Endothelial cell of umbilical vein (primary cell): ENCODE measurements at regions not wholly inside any gene's neighbourhood (a gene's known extent, or its start where the extent isn't known, plus 50 kb on each side); places are given as distances from the start of the nearest gene placed in this dataset.

Experiments used
- BruUV-seq: library from RNA; stranded (reverse); fragments of 400-500 nt; replicated peaks from 2 replicates; lab custom pipeline; 2021; lab: Mats Ljungman, UMichigan
- CTCF ChIA-PET: fragments of 300-600, 350-600 bp; sonication (Branson Sonifier 250); formaldehyde crosslinking; loops from one replicate; lab custom pipeline; 2021; ENCODE audit warnings: antibody characterized with exemption, inconsistent platforms; lab: Charles Lee
- POLR2A ChIA-PET: fragments of 300-600, 350-600 bp; sonication (Branson Sonifier 250); formaldehyde crosslinking; loops from one replicate; lab custom pipeline; 2021; ENCODE audit warnings: antibody characterized with exemption, inconsistent platforms; lab: Charles Lee
- DNase-seq: peaks from one replicate; pipeline ENCODE4 v3.0.0-alpha.2; 2011; ENCODE audit warnings: low read depth, low spot score
- FAIRE-seq: peaks from 2 replicates; lab custom pipeline; 2011; peaks lifted over from hg19 to GRCh38; lab: Jason Lieb, UNC
- H2AFZ ChIP-seq: 2 replicates; pipeline ENCODE4 v1.6.0; 2012; ENCODE audit warnings: low read depth, low read length, control low read depth, inconsistent platforms
- H3K27ac ChIP-seq: 2 replicates; pipeline ENCODE4 v1.5.1; 2011; ENCODE audit warnings: low read depth, mild to moderate bottlenecking, control low read depth, low read length, moderate library complexity; ENCODE audit not compliant: insufficient read depth
- H3K27me3 ChIP-seq, 2 experiments: 2 replicates each; pipeline versions ENCODE4 v1.6.0 to v1.6.1; 2011; ENCODE audit warnings: low read length in 2 of 2, mixed read lengths in 1 of 2; ENCODE audit not compliant: control insufficient read depth in 2 of 2, insufficient read depth in 2 of 2
- H3K36me3 ChIP-seq, 2 experiments: 2 replicates in 1 of 2; 3 replicates in 1 of 2; pipeline ENCODE4 v1.5.1; 2011; ENCODE audit warnings: low read length in 2 of 2, mild to moderate bottlenecking in 1 of 2, moderate library complexity in 1 of 2; ENCODE audit not compliant: control insufficient read depth in 2 of 2, insufficient read depth in 2 of 2; ENCODE audit errors: extremely low read depth in 1 of 2
- H3K4me1 ChIP-seq: 3 replicates; pipeline ENCODE4 v1.5.1; 2011; ENCODE audit warnings: mild to moderate bottlenecking, low read length; ENCODE audit not compliant: control insufficient read depth, insufficient read depth; ENCODE audit errors: extremely low read depth
- H3K4me2 ChIP-seq: 2 replicates; pipeline ENCODE4 v1.6.1; 2011; ENCODE audit warnings: low read length, control low read depth, mixed read lengths; ENCODE audit not compliant: insufficient read depth
- H3K4me3 ChIP-seq, 3 experiments: fragments of 200-600 bp in 1 of 3; sonication (generic), shearing (Covaris generic) in 1 of 3; replicated peaks in 1 of 3; 2 replicates each; pipeline ENCODE4 v1.5.1; 2011 to 2016; ENCODE audit warnings: control low read depth in 3 of 3, low read length in 3 of 3, mild to moderate bottlenecking in 2 of 3, inconsistent platforms in 1 of 3, low read depth in 1 of 3, moderate library complexity in 1 of 3; ENCODE audit not compliant: insufficient read depth in 1 of 3
- H3K79me2 ChIP-seq: 2 replicates; pipeline ENCODE4 v1.6.0; 2012; ENCODE audit warnings: low read length, inconsistent platforms; ENCODE audit not compliant: control insufficient read depth, insufficient read depth
- H3K9ac ChIP-seq: replicated peaks from 2 replicates; pipeline ENCODE3; 2011; ENCODE audit warnings: low read length, control low read depth; ENCODE audit not compliant: insufficient read depth; ENCODE audit errors: extremely low read depth
- H3K9me1 ChIP-seq: replicated peaks from 3 replicates; pipeline ENCODE4 v1.6.0; 2011; ENCODE audit warnings: mild to moderate bottlenecking, low read length; ENCODE audit not compliant: control insufficient read depth, insufficient read depth; ENCODE audit errors: extremely low read depth
- H3K9me3 ChIP-seq: replicated peaks from 2 replicates; pipeline ENCODE4 v1.5.1; 2012; ENCODE audit warnings: low read length, inconsistent platforms; ENCODE audit not compliant: control insufficient read depth, insufficient read depth
- H4K20me1 ChIP-seq: replicated peaks from 2 replicates; pipeline ENCODE3; 2011; ENCODE audit warnings: mild to moderate bottlenecking, low read length; ENCODE audit not compliant: control insufficient read depth, insufficient read depth; ENCODE audit errors: extremely low read depth
- FOS ChIP-seq: IDR thresholded peaks from 2 replicates; pipeline ENCODE4 v1.6.1; 2011; ENCODE audit warnings: mild to moderate bottlenecking, low read length, moderate library complexity, borderline replicate concordance; ENCODE audit not compliant: insufficient read depth
- GATA2 ChIP-seq: IDR thresholded peaks from 2 replicates; pipeline ENCODE4 v1.7.0; 2011; ENCODE audit warnings: low read depth, mild to moderate bottlenecking, moderate library complexity, mixed read lengths, low read length; ENCODE audit not compliant: insufficient read length, insufficient read depth
- JUN ChIP-seq: IDR thresholded peaks from 2 replicates; pipeline ENCODE4 v1.6.1; 2011; ENCODE audit warnings: borderline replicate concordance, low read depth; ENCODE audit not compliant: insufficient read length, insufficient read depth
- MAX ChIP-seq: IDR thresholded peaks from 2 replicates; pipeline ENCODE4 v1.6.1; 2011; ENCODE audit not compliant: insufficient read depth, insufficient read length
- MYC ChIP-seq: IDR thresholded peaks from one replicate; pipeline ENCODE4 v1.6.1; 2011; ENCODE audit warnings: mild to moderate bottlenecking, low read depth, low read length
- POLR2A ChIP-seq: IDR thresholded peaks from 2 replicates; pipeline ENCODE4 v1.6.1; 2012; ENCODE audit warnings: low read depth, mild to moderate bottlenecking, control low read depth, low read length
- POLR2AphosphoS5 ChIP-seq: IDR thresholded peaks from 2 replicates; pipeline ENCODE4 v1.6.1; 2012; ENCODE audit warnings: low read depth, mild to moderate bottlenecking, control low read depth, low read length, moderate library complexity; ENCODE audit not compliant: insufficient read depth
- dilution Hi-C: fragments of 300-500 bp; cut with MboI; formaldehyde crosslinking; loops from one replicate; pipeline ENCODE4 v1.15.0; 2019; ENCODE audit warnings: low sequenced_read_pairs; ENCODE audit not compliant: extremely low pct_ligation_motif_present
- intact Hi-C: fragments of 100-400 bp; cut with micrococcal nuclease; formaldehyde crosslinking; loops from one replicate; pipeline ENCODE4 v1.10.0; 2022

GRCh38 chr10:44326474-44327030 is 58.3 kb downstream of the CXCL12 start:
- no peaks in the 10 kb centered on the region for H3K79me2 ChIP-seq
- no peaks in the 10 kb centered on the region for H3K36me3 ChIP-seq
- H4K20me1 ChIP-seq, result no peaks in the 10 kb centered on the region
- no peak overlapping the region for H3K27ac ChIP-seq
- DNase-seq, result no peak
- dilution Hi-C loops (no loop called here), intact Hi-C loops (no loop called here)
- no peaks in the 10 kb centered on the region for H3K27me3 ChIP-seq
- no peak overlapping the region for H3K4me3 ChIP-seq
- CTCF ChIA-PET, result no interaction called here
- H3K9me3 ChIP-seq, result no peaks in the 10 kb centered on the region
- FAIRE-seq, result no peak
- H3K9me1 ChIP-seq, result no peaks in the 10 kb centered on the region
- H2AFZ ChIP-seq, result no peak overlapping the region
- POLR2A ChIA-PET, result no interaction called here
- H3K9ac ChIP-seq, result no peak overlapping the region
- no peak for TF ChIP-seq MAX
- TF ChIP-seq JUN, result no peak
- no peak for TF ChIP-seq MYC
- no peak for TF ChIP-seq POLR2AphosphoS5
- no peak for TF ChIP-seq FOS
- TF ChIP-seq GATA2, result no peak
- no peak for TF ChIP-seq POLR2A
- no TSS peak for BruUV-seq
- H3K4me2 ChIP-seq, result no peak overlapping the region
- no peaks in the 10 kb centered on the region for H3K4me1 ChIP-seq

GRCh38 chr10:44325596-44326307 is 59.1 kb downstream of the CXCL12 start:
- Histone ChIP-seq H3K27me3 (no peaks in the 10 kb centered on the region), H3K4me2 (no peak overlapping the region), H3K9ac (no peak overlapping the region), H2AFZ (no peak overlapping the region), H3K4me3 (no peak overlapping the region), H3K36me3 (no peaks in the 10 kb centered on the region), H3K27ac (no peak overlapping the region), H3K9me1 (no peaks in the 10 kb centered on the region), H3K9me3 (no peaks in the 10 kb centered on the region), H3K79me2 (no peaks in the 10 kb centered on the region), H3K4me1 (no peaks in the 10 kb centered on the region), H4K20me1 (no peaks in the 10 kb centered on the region)
- TF ChIP-seq MYC, result no peak
- no peak for TF ChIP-seq JUN
- no peak for TF ChIP-seq POLR2A
- no peak for TF ChIP-seq GATA2
- TF ChIP-seq POLR2AphosphoS5, result no peak
- CTCF ChIA-PET, result no interaction called here
- FAIRE-seq (no peak), DNase-seq (no peak)
- no TSS peak for BruUV-seq
- POLR2A ChIA-PET, result interaction anchor here (0.6 to 0.7 kb wide), 2 partner anchors 17 to 40 kb away, joined by 4 to 5 read pairs; no protein-coding TSS in a partner anchor
- intact Hi-C loops (no loop called here), dilution Hi-C loops (no loop called here)
